K562 (cell line): ENCODE measurements at regions not wholly inside any gene's neighbourhood (a gene's known extent, or its start where the extent isn't known, plus 50 kb on each side); places are given as distances from the start of the nearest gene placed in this dataset.

Experiments
- ATAC-seq: fragments of 200-7000 bp; cut with Tn5 transposase; 3 replicates; pipeline ENCODE4 v1.9.1; 2020; ENCODE audit warnings: moderate library complexity
- BruUV-seq: library from RNA; stranded (reverse); fragments of 400-500 nt; replicated peaks from 2 replicates; lab custom pipeline; 2021; lab: Mats Ljungman, UMichigan
- CTCF ChIA-PET: fragments of 300-600 bp; formaldehyde crosslinking; extraction: SDS; loops from one replicate; lab custom pipeline; 2021; ENCODE audit warnings: low intra/inter-chr PET ratio; lab: Yijun Ruan, JAX
- POLR2A ChIA-PET: fragments of 300-600, 350-650 bp; sonication (Branson Sonifier 250); formaldehyde crosslinking; extraction: SDS; loops from one replicate; lab custom pipeline; 2021; ENCODE audit warnings: antibody characterized with exemption, inconsistent platforms; lab: Yijun Ruan, JAX
- DNase-seq, 4 experiments: peaks; one replicate each; pipeline versions ENCODE4 v3.0.0 to v3.0.0-alpha.2; 2011 to 2018; ENCODE audit warnings: low spot score in 3 of 4, mixed read lengths in 3 of 4; ENCODE audit errors: extremely low read depth in 1 of 4
- FAIRE-seq: peaks from 2 replicates; lab custom pipeline; 2011; peaks lifted over from hg19 to GRCh38; lab: Jason Lieb, UNC
- H2AFZ ChIP-seq: 2 replicates; pipeline ENCODE4 v1.6.0; 2011; ENCODE audit warnings: low read depth, low read length, control low read depth, inconsistent platforms
- H3K27ac ChIP-seq: fragments of 200-600 bp; 3 replicates; pipeline ENCODE4 v1.8.0; 2011; ENCODE audit warnings: low read depth, mild to moderate bottlenecking, control low read depth, inconsistent platforms, low read length, moderate library complexity, mixed read lengths; ENCODE audit errors: extremely low read depth
- H3K27me3 ChIP-seq, 2 experiments: fragments of 300-600 bp in 1 of 2; 2 replicates in 1 of 2; 3 replicates in 1 of 2; pipeline versions ENCODE4 v1.6.0 to v1.8.0; 2011; ENCODE audit warnings: inconsistent platforms in 2 of 2, low read length in 2 of 2, mild to moderate bottlenecking in 1 of 2, mixed read lengths in 1 of 2, moderate library complexity in 1 of 2; ENCODE audit not compliant: control insufficient read depth in 2 of 2, insufficient read depth in 2 of 2
- H3K36me3 ChIP-seq: fragments of 300-600 bp; 3 replicates; pipeline ENCODE4 v1.8.0; 2011; ENCODE audit warnings: mild to moderate bottlenecking, low read length, inconsistent platforms; ENCODE audit not compliant: control insufficient read depth, insufficient read depth
- H3K4me1 ChIP-seq, 2 experiments: fragments of 200-600 bp in 1 of 2; replicated peaks in 1 of 2; 2 replicates in 1 of 2; 3 replicates in 1 of 2; pipeline versions ENCODE4 v1.5.1 to v1.8.0; 2011; ENCODE audit warnings: inconsistent platforms in 2 of 2, low read length in 2 of 2, mild to moderate bottlenecking in 1 of 2, mixed read lengths in 1 of 2, moderate library complexity in 1 of 2; ENCODE audit not compliant: control insufficient read depth in 2 of 2, insufficient read depth in 2 of 2
- H3K4me2 ChIP-seq: 2 replicates; pipeline ENCODE4 v1.6.1; 2011; ENCODE audit warnings: low read length, control low read depth, inconsistent platforms, mixed read lengths; ENCODE audit not compliant: insufficient read depth
- H3K4me3 ChIP-seq: fragments of 200-600 bp; sonication (generic), shearing (Covaris generic); 2 replicates; pipeline ENCODE4 v1.5.1; 2016; ENCODE audit warnings: control low read depth, inconsistent platforms
- H3K79me2 ChIP-seq: fragments of 200-600 bp; 3 replicates; pipeline ENCODE4 v1.8.0; 2011; ENCODE audit warnings: low read length, inconsistent platforms; ENCODE audit not compliant: control insufficient read depth, insufficient read depth
- H3K9ac ChIP-seq, 2 experiments: 2 replicates each; pipeline versions ENCODE4 v1.6.0 to v1.6.1; 2011; ENCODE audit warnings: low read depth in 2 of 2, low read length in 2 of 2, control low read depth in 1 of 2, inconsistent platforms in 1 of 2, mild to moderate bottlenecking in 1 of 2, mixed read lengths in 1 of 2; ENCODE audit not compliant: insufficient read depth in 1 of 2
- H3K9me1 ChIP-seq: one replicate; pipeline ENCODE4 v1.6.0; 2011; ENCODE audit warnings: inconsistent platforms, mild to moderate bottlenecking, low read length, moderate library complexity; ENCODE audit not compliant: control insufficient read depth, insufficient read depth
- H3K9me3 ChIP-seq: replicated peaks from 2 replicates; pipeline ENCODE4 v1.5.1; 2011; ENCODE audit warnings: low read depth, low read length, inconsistent platforms; ENCODE audit not compliant: control insufficient read depth, insufficient read depth
- H4K20me1 ChIP-seq: replicated peaks from 2 replicates; pipeline ENCODE4 v1.6.1; 2011; ENCODE audit warnings: low read length, inconsistent platforms, mixed read lengths; ENCODE audit not compliant: control insufficient read depth, insufficient read depth
- ETV5 ChIP-seq: sonication (generic); formaldehyde crosslinking; IDR thresholded peaks from 2 replicates; pipeline ENCODE4 v1.4.0; 2020; ENCODE audit warnings: low read depth, mild to moderate bottlenecking, missing genetic modification reagents
- FOXM1 ChIP-seq, 2 experiments: fragments of 450-650 bp in 1 of 2; sonication (generic) in 1 of 2; formaldehyde crosslinking in 1 of 2; IDR thresholded peaks; 2 replicates each; pipeline versions ENCODE4 v1.6.1 to v1.9.0; 2017 to 2022; ENCODE audit warnings: low read depth in 2 of 2, mild to moderate bottlenecking in 2 of 2, missing genetic modification reagents in 1 of 2, moderate library complexity in 1 of 2
- LEF1 ChIP-seq: fragments of 450-650 bp; IDR thresholded peaks from 2 replicates; pipeline ENCODE4 v1.6.1; 2016; ENCODE audit warnings: mild to moderate bottlenecking
- RUNX1 ChIP-seq: sonication (generic); IDR thresholded peaks from 2 replicates; pipeline ENCODE4 v1.6.1; 2016; ENCODE audit warnings: antibody characterized with exemption, low read depth
- SMC3 ChIP-seq: conservative IDR thresholded peaks from 2 replicates; pipeline ENCODE4 v1.6.1; 2011; ENCODE audit warnings: low read depth, low read length, improper control_type of control experiment; ENCODE audit not compliant: insufficient read depth
- YBX1 ChIP-seq: fragments of 450-650 bp; IDR thresholded peaks from 2 replicates; pipeline ENCODE4 v1.7.1; 2016; ENCODE audit warnings: mild to moderate bottlenecking
- ZC3H11A ChIP-seq: IDR thresholded peaks from 2 replicates; pipeline ENCODE4 v1.6.1; 2012; ENCODE audit warnings: low read depth, low read length, improper control_type of control experiment
- WGBS: fragments of 100-300 bp; shearing (Covaris generic); methylation state at CpG from one replicate; pipeline ENCODE4 v1.1.6; 2016; ENCODE audit warnings: low coverage, mixed read lengths; ENCODE audit not compliant: insufficient coverage; ENCODE audit errors: missing lambda C conversion rate; 5-methylcytosine and 5-hydroxymethylcytosine counted together
- in situ Hi-C: fragments of 300-500 bp; cut with MboI; formaldehyde crosslinking; loops from 4 replicates; pipeline ENCODE4 v1.15.0; 2018; ENCODE audit warnings: inconsistent platforms, mixed read lengths
- intact Hi-C: fragments of 100-400 bp; cut with micrococcal nuclease; formaldehyde crosslinking; loops from 2 replicates; pipeline ENCODE4 v1.14.2; 2022
- TF ChIP-seq, protein P1 (sequence below), 2 experiments: fragments of 150-350 bp in 1 of 2; IDR thresholded peaks; 2 replicates each; pipeline ENCODE4 v1.6.1; 2012 to 2016; ENCODE audit warnings: low read depth in 2 of 2, low read length in 2 of 2, mild to moderate bottlenecking in 1 of 2, moderate library complexity in 1 of 2
- TF ChIP-seq, protein P2 (sequence below): fragments of 450-650 bp; formaldehyde crosslinking; IDR thresholded peaks from 2 replicates; pipeline ENCODE4 v1.4.0; 2022; ENCODE audit warnings: missing genetic modification characterization

GRCh38 chr15:62465173-62465572 is 300.1 kb upstream of the C2CD4B start:
- no peak for FAIRE-seq
- H3K9me1 ChIP-seq, result no peaks in the 10 kb centered on the region
- H3K27me3 ChIP-seq, result peaks cover 8 to 32% of the 10 kb centered on the region in 2 experiments; a peak in 4 of 5 replicates
- ChIA-PET POLR2A (no interaction called here), CTCF (interaction anchor here (0.6 kb wide), 1 partner anchor 142 kb away, joined by 3 read pairs; no protein-coding TSS in a partner anchor)
- no peak overlapping the region for H3K4me2 ChIP-seq
- no peaks in the 10 kb centered on the region for H3K4me1 ChIP-seq
- in situ Hi-C loops (no loop called here), intact Hi-C loops (no loop called here)
- H2AFZ ChIP-seq, result no peak overlapping the region
- H3K9me3 ChIP-seq, result no peaks in the 10 kb centered on the region
- H3K27ac ChIP-seq, result no peak overlapping the region
- no TSS peak for BruUV-seq
- DNase-seq, result no peak
- TF ChIP-seq YBX1 (no peak), ZC3H11A (no peak)
- H4K20me1 ChIP-seq, result no peaks in the 10 kb centered on the region; the same call in 1 of the 2 replicates
- H3K79me2 ChIP-seq, result no peaks in the 10 kb centered on the region
- no peak overlapping the region for H3K4me3 ChIP-seq
- ATAC-seq, result no peak
- 3% methylated on average over 12 of the region's 12 CpGs for WGBS
- no peak overlapping the region for H3K9ac ChIP-seq
- H3K36me3 ChIP-seq, result no peaks in the 10 kb centered on the region

GRCh38 chr15:62469478-62469873 is 304.4 kb upstream of the C2CD4B start:
- Histone ChIP-seq H3K9me3 (no peaks in the 10 kb centered on the region), H3K79me2 (no peaks in the 10 kb centered on the region), H4K20me1 (no peaks in the 10 kb centered on the region), H3K9ac (no peak overlapping the region), H3K36me3 (no peaks in the 10 kb centered on the region), H3K27ac (no peak overlapping the region), H3K4me3 (no peak overlapping the region), H3K4me1 (no peaks in the 10 kb centered on the region), H3K4me2 (no peak overlapping the region), H3K9me1 (no peaks in the 10 kb centered on the region), H2AFZ (no peak overlapping the region), H3K27me3 (peaks cover 8 to 17% of the 10 kb centered on the region in 2 experiments; a peak in 3 of 5 replicates)
- ATAC-seq, result no peak
- ChIA-PET CTCF (no interaction called here), POLR2A (interaction anchor here (0.6 kb wide), 1 partner anchor 75 kb away, joined by 3 read pairs; no protein-coding TSS in a partner anchor)
- no peak for FAIRE-seq
- no peak for DNase-seq
- BruUV-seq, result no TSS peak
- in situ Hi-C loops (no loop called here), intact Hi-C loops (no loop called here)
- TF ChIP-seq ETV5 (CRISPR knock-in tag), result no peak
- TF ChIP-seq RUNX1, result no peak
- TF ChIP-seq, protein P1, sequence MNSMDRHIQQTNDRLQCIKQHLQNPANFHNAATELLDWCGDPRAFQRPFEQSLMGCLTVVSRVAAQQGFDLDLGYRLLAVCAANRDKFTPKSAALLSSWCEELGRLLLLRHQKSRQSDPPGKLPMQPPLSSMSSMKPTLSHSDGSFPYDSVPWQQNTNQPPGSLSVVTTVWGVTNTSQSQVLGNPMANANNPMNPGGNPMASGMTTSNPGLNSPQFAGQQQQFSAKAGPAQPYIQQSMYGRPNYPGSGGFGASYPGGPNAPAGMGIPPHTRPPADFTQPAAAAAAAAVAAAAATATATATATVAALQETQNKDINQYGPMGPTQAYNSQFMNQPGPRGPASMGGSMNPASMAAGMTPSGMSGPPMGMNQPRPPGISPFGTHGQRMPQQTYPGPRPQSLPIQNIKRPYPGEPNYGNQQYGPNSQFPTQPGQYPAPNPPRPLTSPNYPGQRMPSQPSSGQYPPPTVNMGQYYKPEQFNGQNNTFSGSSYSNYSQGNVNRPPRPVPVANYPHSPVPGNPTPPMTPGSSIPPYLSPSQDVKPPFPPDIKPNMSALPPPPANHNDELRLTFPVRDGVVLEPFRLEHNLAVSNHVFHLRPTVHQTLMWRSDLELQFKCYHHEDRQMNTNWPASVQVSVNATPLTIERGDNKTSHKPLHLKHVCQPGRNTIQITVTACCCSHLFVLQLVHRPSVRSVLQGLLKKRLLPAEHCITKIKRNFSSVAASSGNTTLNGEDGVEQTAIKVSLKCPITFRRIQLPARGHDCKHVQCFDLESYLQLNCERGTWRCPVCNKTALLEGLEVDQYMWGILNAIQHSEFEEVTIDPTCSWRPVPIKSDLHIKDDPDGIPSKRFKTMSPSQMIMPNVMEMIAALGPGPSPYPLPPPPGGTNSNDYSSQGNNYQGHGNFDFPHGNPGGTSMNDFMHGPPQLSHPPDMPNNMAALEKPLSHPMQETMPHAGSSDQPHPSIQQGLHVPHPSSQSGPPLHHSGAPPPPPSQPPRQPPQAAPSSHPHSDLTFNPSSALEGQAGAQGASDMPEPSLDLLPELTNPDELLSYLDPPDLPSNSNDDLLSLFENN (IDR thresholded peaks at IDR 0.05; ENCODE audit: low read depth in 2 of 2, low read length in 2 of 2), result no peak
- no peak for TF ChIP-seq LEF1
- no peak for TF ChIP-seq FOXM1 (IDR thresholded peaks at IDR 0.05; ENCODE audit: low read depth)
- TF ChIP-seq FOXM1 (CRISPR knock-in tag; IDR thresholded peaks at IDR 0.05; ENCODE audit: low read depth), result no peak
- TF ChIP-seq, protein P2, sequence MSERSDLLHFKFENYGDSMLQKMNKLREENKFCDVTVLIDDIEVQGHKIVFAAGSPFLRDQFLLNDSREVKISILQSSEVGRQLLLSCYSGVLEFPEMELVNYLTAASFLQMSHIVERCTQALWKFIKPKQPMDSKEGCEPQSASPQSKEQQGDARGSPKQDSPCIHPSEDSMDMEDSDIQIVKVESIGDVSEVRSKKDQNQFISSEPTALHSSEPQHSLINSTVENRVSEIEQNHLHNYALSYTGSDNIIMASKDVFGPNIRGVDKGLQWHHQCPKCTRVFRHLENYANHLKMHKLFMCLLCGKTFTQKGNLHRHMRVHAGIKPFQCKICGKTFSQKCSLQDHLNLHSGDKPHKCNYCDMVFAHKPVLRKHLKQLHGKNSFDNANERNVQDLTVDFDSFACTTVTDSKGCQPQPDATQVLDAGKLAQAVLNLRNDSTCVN (CRISPR knock-in tag), result no peak
- no peak for TF ChIP-seq SMC3
